Calu3 (cell line): ENCODE measurements at regions not wholly inside any gene's neighbourhood (a gene's known extent, or its start where the extent isn't known, plus 50 kb on each side); places are given as distances from the start of the nearest gene placed in this dataset.

Source experiments
- BruUV-seq: library from RNA; stranded (reverse); fragments of 400-500 nt; replicated peaks from 2 replicates; lab custom pipeline; 2021; lab: Mats Ljungman, UMichigan
- CTCF ChIA-PET: fragments of 300-600 bp; sonication (Branson Sonifier 250); formaldehyde crosslinking; loops from one replicate; lab custom pipeline; 2022; ENCODE audit warnings: antibody characterized with exemption; lab: Charles Lee
- DNase-seq: peaks from one replicate; pipeline ENCODE4 v3.0.0; 2022
- H3K27ac Mint-ChIP-seq: one replicate; pipeline ENCODE4 v1.8.0; 2022; ENCODE audit warnings: mixed read lengths; ENCODE audit not compliant: unreplicated experiment
- H3K27me3 Mint-ChIP-seq: one replicate; pipeline ENCODE4 v1.8.0; 2022; ENCODE audit warnings: mixed read lengths; ENCODE audit not compliant: unreplicated experiment
- H3K36me3 Mint-ChIP-seq: one replicate; pipeline ENCODE4 v1.8.0; 2022; ENCODE audit warnings: mild to moderate bottlenecking, moderate library complexity, mixed read lengths; ENCODE audit not compliant: insufficient read depth, unreplicated experiment
- H3K4me1 Mint-ChIP-seq: one replicate; pipeline ENCODE4 v1.8.0; 2022; ENCODE audit warnings: mild to moderate bottlenecking, low read depth, mixed read lengths; ENCODE audit not compliant: unreplicated experiment
- H3K4me3 Mint-ChIP-seq: one replicate; pipeline ENCODE4 v1.8.0; 2022; ENCODE audit warnings: mild to moderate bottlenecking, low read depth, moderate library complexity, mixed read lengths; ENCODE audit not compliant: unreplicated experiment
- H3K9me3 Mint-ChIP-seq: one replicate; pipeline ENCODE4 v1.8.0; 2022; ENCODE audit warnings: low read depth, mixed read lengths; ENCODE audit not compliant: unreplicated experiment
- CTCF ChIP-seq: fragments of 200-600 bp; IDR thresholded peaks from one replicate; pipeline ENCODE4 v1.8.0; 2022; ENCODE audit warnings: antibody characterized with exemption; ENCODE audit not compliant: unreplicated experiment
- intact Hi-C: fragments of 100-400 bp; cut with micrococcal nuclease; formaldehyde crosslinking; loops from one replicate; pipeline ENCODE4 v1.10.0; 2022; ENCODE audit not compliant: unreplicated experiment

- BruUV-seq = no TSS peak
- Mint-ChIP-seq H3K27me3 (no peaks in the 10 kb centered on the region), H3K36me3 (no peaks in the 10 kb centered on the region), H3K9me3 (peaks cover 6% of the 10 kb centered on the region), H3K27ac (no peak overlapping the region), H3K4me1 (peaks cover 19% of the 10 kb centered on the region), H3K4me3 (no peak overlapping the region)
- no peak for DNase-seq
- CTCF ChIA-PET = no interaction called here
- intact Hi-C loops = no loop called here
- no peak for TF ChIP-seq CTCF
Measured at GRCh38 chr3:88282528-88283241, 132.9 kb downstream of the C3orf38 start.

- CTCF ChIA-PET = no interaction called here
- Mint-ChIP-seq H3K27me3 (no peaks in the 10 kb centered on the region), H3K9me3 (peaks cover 6% of the 10 kb centered on the region), H3K4me1 (peaks cover 19% of the 10 kb centered on the region), H3K27ac (no peak overlapping the region), H3K4me3 (no peak overlapping the region), H3K36me3 (no peaks in the 10 kb centered on the region)
- intact Hi-C loops = no loop called here
- BruUV-seq = no TSS peak
- no peak for TF ChIP-seq CTCF
- DNase-seq = no peak
Measured at GRCh38 chr3:88283242-88283592, 133.5 kb downstream of the C3orf38 start.

- intact Hi-C loops = no loop called here
- CTCF ChIA-PET = no interaction called here
- Mint-ChIP-seq H3K36me3 (no peaks in the 10 kb centered on the region), H3K4me1 (no peaks in the 10 kb centered on the region), H3K27ac (no peak overlapping the region), H3K4me3 (no peak overlapping the region), H3K9me3 (peaks cover 9% of the 10 kb centered on the region), H3K27me3 (no peaks in the 10 kb centered on the region)
- DNase-seq = no peak
- BruUV-seq = no TSS peak
- TF ChIP-seq CTCF = no peak
Measured at GRCh38 chr3:88291486-88291885, 141.7 kb downstream of the C3orf38 start.

GRCh38 chr3:88298189-88298588 lies 148.4 kb downstream of the C3orf38 start:
- Mint-ChIP-seq H3K36me3 (no peaks in the 10 kb centered on the region), H3K4me3 (peak overlapping the region; percentile 13), H3K4me1 (peaks cover 15% of the 10 kb centered on the region), H3K27ac (peak overlapping the region; percentile 59), H3K9me3 (peaks cover 6% of the 10 kb centered on the region), H3K27me3 (no peaks in the 10 kb centered on the region)
- intact Hi-C loops = loop anchor here (2.0 to 5.0 kb wide), 3 partner anchors 81 to 805 kb away; no protein-coding TSS in a partner anchor
- DNase-seq = peak; percentile 48
- CTCF ChIA-PET = interaction anchor here (1.4 to 1.7 kb wide), 3 partner anchors 10 to 134 kb away, joined by 3 to 4 read pairs (median 3); no protein-coding TSS in a partner anchor
- no TSS peak for BruUV-seq
- TF ChIP-seq CTCF = no peak
